Activated T-helper 17 cell treated with anti-CD3 and anti-CD28 coated beads, Interleukin-2, amount 50 U/mL, for 72 hours (primary cell): ENCODE measurements at regions not wholly inside any gene's neighbourhood (a gene's known extent, or its start where the extent isn't known, plus 50 kb on each side); places are given as distances from the start of the nearest gene placed in this dataset.
"Not testable (repeated sequence)": the region's sequence is repeated elsewhere in the genome, so short reads cannot be mapped to it uniquely, and the experiment has no call there.

ENCODE experiments used
- ATAC-seq: fragments of 150-1000 bp; cut with Tn5 transposase; replicated peaks from 2 replicates; pipeline ENCODE4 v1.10.0; 2021; ENCODE audit warnings: mild to moderate bottlenecking, moderate library complexity
- H3K27ac Mint-ChIP-seq: one replicate; pipeline ENCODE4 v1.8.0; 2022; ENCODE audit warnings: mixed read lengths
- H3K27me3 Mint-ChIP-seq: one replicate; pipeline ENCODE4 v1.8.0; 2022; ENCODE audit warnings: mixed read lengths
- H3K36me3 Mint-ChIP-seq: one replicate; pipeline ENCODE4 v1.8.0; 2022; ENCODE audit warnings: low read depth, mild to moderate bottlenecking, mixed read lengths
- H3K4me1 Mint-ChIP-seq: one replicate; pipeline ENCODE4 v1.8.0; 2022; ENCODE audit warnings: mixed read lengths
- H3K4me3 Mint-ChIP-seq: one replicate; pipeline ENCODE4 v1.8.0; 2022; ENCODE audit warnings: mild to moderate bottlenecking, mixed read lengths
- H3K9me3 Mint-ChIP-seq: one replicate; pipeline ENCODE4 v1.8.0; 2022; ENCODE audit warnings: mixed read lengths

DNA sequence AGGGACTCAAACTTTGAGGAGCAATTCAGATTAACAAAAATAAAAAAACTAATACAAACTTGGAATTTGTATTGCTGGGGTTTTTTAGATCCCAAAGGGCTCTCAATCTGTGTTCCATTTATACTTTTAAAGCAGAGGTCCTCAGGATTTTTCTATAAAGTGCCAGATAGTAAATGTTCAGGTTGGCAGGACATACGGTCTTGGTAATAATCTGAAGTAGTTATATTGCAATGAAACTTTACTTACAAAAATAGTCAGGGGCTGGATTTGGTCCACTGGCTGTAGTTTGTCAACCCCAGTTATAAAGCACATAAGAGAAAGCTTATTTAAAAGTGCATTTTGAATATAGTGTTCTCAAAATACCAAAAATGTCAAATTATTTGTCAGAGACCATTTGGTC is 164.1 kb upstream of the CTSO start:
- H3K4me3 Mint-ChIP-seq: no peak overlapping the region
- no peaks in the 10 kb centered on the region for H3K4me1 Mint-ChIP-seq
- H3K9me3 Mint-ChIP-seq: no peaks in the 10 kb centered on the region
- no peak overlapping the region for H3K27ac Mint-ChIP-seq
- H3K27me3 Mint-ChIP-seq: no peaks in the 10 kb centered on the region
- no peak for ATAC-seq
- no peaks in the 10 kb centered on the region for H3K36me3 Mint-ChIP-seq

DNA sequence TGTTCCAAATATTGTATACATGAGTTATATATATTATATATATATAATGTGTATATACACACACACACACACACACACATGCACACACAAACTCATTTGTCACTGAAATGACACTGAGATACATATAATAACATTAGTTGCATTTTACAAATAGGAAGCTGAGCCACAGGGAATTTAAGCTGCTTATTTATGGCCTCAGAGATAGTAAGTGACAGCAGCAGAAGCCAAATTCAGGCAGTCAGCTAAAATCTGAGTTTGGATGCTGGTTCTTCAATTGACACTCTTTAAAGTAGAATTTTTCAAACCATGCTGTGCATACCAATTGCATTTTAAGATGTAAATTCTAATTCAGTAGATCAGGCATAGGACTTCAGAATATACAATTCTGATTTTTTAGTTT is 163.3 kb upstream of the CTSO start:
- H3K36me3 Mint-ChIP-seq: no peaks in the 10 kb centered on the region
- no peak for ATAC-seq
- H3K27ac Mint-ChIP-seq: no peak overlapping the region
- H3K9me3 Mint-ChIP-seq: no peaks in the 10 kb centered on the region
- H3K27me3 Mint-ChIP-seq: no peaks in the 10 kb centered on the region
- no peak overlapping the region for H3K4me3 Mint-ChIP-seq
- no peaks in the 10 kb centered on the region for H3K4me1 Mint-ChIP-seq

DNA sequence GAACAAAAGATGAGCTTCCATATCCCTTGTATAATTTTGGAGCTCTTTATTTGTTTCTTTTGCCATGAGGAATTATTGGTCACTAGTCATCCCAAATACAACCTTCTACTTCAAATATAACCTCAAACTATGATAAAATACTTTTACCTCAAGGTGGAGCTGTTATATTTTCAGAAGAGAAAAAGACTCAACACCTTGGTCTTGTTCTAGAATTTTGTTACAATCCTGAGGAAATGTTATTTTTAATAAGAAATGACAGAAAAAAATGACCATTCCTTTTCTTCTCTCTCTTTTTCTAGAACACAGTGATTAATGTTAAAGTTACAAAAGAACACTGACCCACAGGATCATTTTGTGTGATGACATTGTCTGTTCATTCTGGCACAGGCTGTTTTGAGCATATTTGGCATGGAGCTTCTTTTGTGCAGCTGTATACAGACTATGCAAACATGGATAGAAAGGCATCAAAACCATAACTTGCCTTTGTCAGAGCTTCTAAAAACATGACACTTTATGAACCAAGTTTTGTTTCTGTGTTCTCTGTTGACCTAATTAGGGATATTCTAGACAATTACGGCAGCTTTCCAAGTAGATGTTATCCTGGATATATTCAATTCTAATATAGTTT is 159.6 kb upstream of the CTSO start:
- ATAC-seq: no peak
- H3K4me3 Mint-ChIP-seq: no peak overlapping the region
- no peaks in the 10 kb centered on the region for H3K9me3 Mint-ChIP-seq
- H3K27me3 Mint-ChIP-seq: no peaks in the 10 kb centered on the region
- H3K27ac Mint-ChIP-seq: no peak overlapping the region
- H3K36me3 Mint-ChIP-seq: no peaks in the 10 kb centered on the region
- H3K4me1 Mint-ChIP-seq: no peaks in the 10 kb centered on the region

DNA sequence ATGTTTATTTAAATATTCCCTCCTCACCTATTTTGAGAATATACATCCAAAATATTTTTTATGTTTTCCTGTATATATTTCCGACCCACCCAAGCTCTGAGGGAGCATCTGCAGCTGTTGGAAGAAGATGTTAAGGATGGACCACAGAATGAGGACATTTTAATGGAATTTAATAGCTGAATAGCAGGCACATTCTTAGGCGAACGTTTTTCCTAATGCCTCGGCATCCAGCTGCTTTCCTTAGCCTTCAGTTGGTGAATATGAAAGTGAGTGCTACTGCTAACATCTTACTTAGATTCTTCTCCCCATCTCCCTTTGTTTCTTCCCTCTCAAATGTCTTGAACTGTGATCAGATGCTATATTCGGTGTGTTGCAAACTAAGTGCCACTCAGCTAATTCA is 158.0 kb upstream of the CTSO start:
- no peaks in the 10 kb centered on the region for H3K36me3 Mint-ChIP-seq

DNA sequence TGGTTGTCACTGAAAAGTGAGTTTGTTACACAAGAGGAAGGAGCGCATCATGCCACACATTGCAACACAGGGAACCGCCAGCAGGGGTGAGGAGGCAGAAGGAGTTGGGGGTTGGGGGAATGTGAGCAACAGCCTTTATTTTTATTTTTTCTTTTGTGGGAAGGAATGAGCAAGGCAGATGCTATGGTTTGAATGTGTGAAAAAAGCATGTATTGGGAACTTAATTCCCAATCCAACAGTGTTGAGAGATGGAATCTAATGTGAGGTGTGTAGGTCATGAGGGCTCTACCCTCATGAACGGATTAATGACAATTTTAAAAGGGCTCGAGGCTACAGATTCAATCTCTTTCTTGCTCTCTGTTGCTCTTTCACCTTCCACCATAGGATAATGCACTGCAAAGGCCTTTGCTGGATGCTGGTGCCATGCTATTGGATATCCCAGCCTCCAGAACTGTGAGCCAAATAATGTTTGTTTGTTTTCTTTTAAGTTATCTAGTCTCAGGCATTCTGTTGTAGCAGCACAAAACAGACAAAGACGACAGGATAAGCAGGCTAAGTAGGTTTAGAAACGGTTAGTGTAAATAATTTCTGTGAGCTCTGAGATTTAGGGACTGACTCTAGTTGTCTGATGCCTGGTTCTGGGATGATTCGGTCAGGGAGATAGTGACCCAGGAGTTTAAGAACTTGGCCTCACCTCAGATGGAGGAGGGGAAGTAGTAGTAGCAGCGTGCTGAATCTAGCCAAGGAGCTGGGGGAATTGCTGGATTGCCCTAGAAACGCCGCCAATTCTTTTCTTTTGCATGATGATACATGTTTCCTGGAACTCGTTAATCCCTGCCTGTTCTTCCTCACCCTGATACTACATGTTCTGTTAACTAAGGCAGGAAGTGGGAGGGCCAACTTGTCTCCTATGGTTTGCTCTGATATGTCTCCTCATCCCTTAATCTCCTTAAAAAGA is 156.6 kb upstream of the CTSO start:
- ATAC-seq: no peak
- Mint-ChIP-seq H3K36me3 (no peaks in the 10 kb centered on the region), H3K4me1 (no peaks in the 10 kb centered on the region), H3K27ac (no peak overlapping the region), H3K4me3 (no peak overlapping the region), H3K27me3 (no peaks in the 10 kb centered on the region), H3K9me3 (no peaks in the 10 kb centered on the region)

More for the DNA sequence above, 158.0 kb upstream of the CTSO start:
- H3K27me3 Mint-ChIP-seq: no peaks in the 10 kb centered on the region
- H3K27ac Mint-ChIP-seq: no peak overlapping the region
- ATAC-seq: no peak
- H3K9me3 Mint-ChIP-seq: no peaks in the 10 kb centered on the region
- H3K4me3 Mint-ChIP-seq: no peak overlapping the region
- no peaks in the 10 kb centered on the region for H3K4me1 Mint-ChIP-seq

DNA sequence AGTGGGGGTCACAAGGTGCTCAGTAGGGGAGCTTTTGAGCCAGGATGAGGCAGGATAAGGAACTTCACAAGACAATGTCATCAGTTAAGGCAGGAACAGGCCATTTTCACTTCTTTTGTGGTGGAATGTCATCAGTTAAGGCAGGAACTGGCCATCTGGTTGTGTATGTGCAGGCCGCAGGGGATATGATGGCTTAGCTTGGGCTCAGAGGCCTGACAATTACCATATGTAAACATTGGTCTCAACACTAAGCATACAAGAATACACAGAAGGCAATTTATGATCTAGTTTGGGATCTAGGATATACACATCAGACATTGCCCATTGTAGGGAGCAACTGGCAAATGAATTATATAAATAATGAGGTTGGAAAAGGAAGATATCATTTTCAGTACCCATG is 155.4 kb upstream of the CTSO start:
- H3K4me3 Mint-ChIP-seq, H3K4me1 Mint-ChIP-seq, H3K9me3 Mint-ChIP-seq, H3K27ac Mint-ChIP-seq, H3K36me3 Mint-ChIP-seq, H3K27me3 Mint-ChIP-seq, ATAC-seq: not testable (repeated sequence)

DNA sequence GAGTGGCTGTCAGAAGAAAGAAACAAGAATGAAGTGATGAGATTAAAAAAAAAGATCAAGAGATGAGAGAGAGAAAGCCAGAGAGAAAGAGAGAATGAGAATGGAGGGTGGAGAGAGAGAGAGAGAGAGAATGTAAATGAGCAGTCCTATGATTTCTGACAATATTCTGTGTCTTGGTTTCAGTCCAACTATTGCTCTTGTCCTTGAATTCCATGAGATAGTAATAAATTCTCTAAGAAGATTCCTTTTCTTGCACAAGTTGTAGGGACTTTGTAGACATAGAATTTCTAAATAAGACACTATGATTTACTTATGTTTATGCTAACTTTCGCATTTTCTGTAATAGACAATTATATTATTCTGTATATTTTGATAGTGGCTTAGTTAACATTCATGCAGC is 149.6 kb upstream of the CTSO start:
- no peaks in the 10 kb centered on the region for H3K36me3 Mint-ChIP-seq
- no peaks in the 10 kb centered on the region for H3K27me3 Mint-ChIP-seq
- no peak for ATAC-seq
- no peak overlapping the region for H3K27ac Mint-ChIP-seq
- H3K4me1 Mint-ChIP-seq: no peaks in the 10 kb centered on the region
- H3K4me3 Mint-ChIP-seq: no peak overlapping the region
- no peaks in the 10 kb centered on the region for H3K9me3 Mint-ChIP-seq

DNA sequence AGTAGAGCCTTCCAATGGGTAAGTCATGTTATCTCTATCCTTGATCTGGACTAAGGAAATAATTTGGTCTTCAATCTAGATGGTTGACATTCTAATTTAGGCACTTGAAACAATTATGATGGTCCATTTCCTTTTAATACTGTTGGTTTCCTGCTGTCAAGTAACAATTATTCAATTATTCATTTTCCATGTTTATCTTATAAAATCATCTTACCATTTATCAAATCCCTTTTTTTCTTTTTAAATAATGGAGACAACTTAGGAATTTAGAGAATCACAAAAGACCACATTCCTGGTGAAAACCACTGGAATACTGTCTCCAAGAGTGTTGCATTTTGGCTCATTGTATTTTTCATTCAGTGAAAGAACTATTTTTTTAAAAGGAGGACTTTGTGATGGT is 148.7 kb upstream of the CTSO start:
- Mint-ChIP-seq H3K9me3 (no peaks in the 10 kb centered on the region), H3K4me1 (no peaks in the 10 kb centered on the region), H3K36me3 (no peaks in the 10 kb centered on the region), H3K27me3 (no peaks in the 10 kb centered on the region), H3K4me3 (no peak overlapping the region), H3K27ac (no peak overlapping the region)
- ATAC-seq: no peak

DNA sequence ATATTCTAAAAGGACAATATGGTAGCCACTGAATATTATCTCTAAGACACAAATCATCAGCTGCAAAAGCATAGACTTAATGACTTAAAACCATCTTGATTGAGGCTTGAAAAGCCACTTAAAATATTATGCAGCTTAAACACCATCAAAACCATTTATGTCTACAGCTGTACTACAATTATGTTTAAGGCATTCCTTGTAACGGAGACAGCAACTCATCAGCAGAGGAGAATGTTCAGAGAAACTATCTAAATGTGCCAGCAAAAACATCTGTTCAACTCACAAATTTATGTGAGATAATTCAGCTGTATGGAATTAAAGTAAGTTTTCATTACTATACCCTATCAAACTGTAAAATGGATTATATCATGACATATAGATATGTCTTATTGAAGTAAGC is 147.9 kb upstream of the CTSO start:
- no peak for ATAC-seq
- H3K4me1 Mint-ChIP-seq: no peaks in the 10 kb centered on the region
- no peaks in the 10 kb centered on the region for H3K36me3 Mint-ChIP-seq
- no peak overlapping the region for H3K4me3 Mint-ChIP-seq
- no peaks in the 10 kb centered on the region for H3K9me3 Mint-ChIP-seq
- no peaks in the 10 kb centered on the region for H3K27me3 Mint-ChIP-seq
- no peak overlapping the region for H3K27ac Mint-ChIP-seq

DNA sequence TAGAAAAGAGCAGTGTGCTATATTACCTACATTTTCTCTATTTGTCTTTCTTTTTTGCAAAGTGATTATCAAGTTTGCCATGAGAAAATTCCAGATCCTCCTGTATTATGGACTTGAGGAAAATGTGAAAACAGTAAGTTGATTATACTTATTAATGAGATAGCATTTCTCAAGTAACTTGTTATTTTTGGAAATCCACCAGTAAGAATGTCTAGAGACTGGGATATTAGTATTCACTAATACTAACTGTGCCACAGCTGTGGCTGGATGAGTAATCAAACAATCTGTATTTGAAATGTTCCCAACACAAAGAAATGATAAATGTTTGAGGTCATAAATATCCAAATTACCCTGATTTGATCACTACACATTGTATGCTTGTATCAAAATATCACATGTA is 147.0 kb upstream of the CTSO start:
- no peaks in the 10 kb centered on the region for H3K27me3 Mint-ChIP-seq
- no peaks in the 10 kb centered on the region for H3K4me1 Mint-ChIP-seq
- no peak overlapping the region for H3K27ac Mint-ChIP-seq
- H3K4me3 Mint-ChIP-seq: no peak overlapping the region
- ATAC-seq: no peak
- H3K9me3 Mint-ChIP-seq: no peaks in the 10 kb centered on the region
- no peaks in the 10 kb centered on the region for H3K36me3 Mint-ChIP-seq

DNA sequence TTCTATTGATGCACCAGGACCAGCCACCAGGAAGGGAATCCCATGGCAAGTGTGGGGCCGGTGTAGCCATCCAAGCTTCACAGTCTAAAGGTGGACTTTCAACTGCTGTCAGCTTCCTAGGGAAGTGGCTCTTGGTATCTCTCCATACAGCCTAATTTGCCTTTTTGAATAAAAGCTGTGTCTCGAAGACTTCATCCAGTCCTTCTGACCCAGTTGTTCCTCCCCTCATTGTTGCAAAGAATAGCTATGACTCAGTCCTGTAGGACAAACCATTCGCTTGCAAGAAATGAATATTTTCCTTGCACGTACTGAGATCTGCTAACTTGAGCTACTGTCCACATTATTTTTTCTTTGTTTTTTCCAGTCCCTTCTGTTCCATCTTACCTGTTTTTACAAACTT is 145.1 kb upstream of the CTSO start:
- no peak for ATAC-seq
- Mint-ChIP-seq H3K4me1 (no peaks in the 10 kb centered on the region), H3K4me3 (no peak overlapping the region), H3K9me3 (no peaks in the 10 kb centered on the region), H3K27ac (no peak overlapping the region), H3K36me3 (no peaks in the 10 kb centered on the region), H3K27me3 (no peaks in the 10 kb centered on the region)

DNA sequence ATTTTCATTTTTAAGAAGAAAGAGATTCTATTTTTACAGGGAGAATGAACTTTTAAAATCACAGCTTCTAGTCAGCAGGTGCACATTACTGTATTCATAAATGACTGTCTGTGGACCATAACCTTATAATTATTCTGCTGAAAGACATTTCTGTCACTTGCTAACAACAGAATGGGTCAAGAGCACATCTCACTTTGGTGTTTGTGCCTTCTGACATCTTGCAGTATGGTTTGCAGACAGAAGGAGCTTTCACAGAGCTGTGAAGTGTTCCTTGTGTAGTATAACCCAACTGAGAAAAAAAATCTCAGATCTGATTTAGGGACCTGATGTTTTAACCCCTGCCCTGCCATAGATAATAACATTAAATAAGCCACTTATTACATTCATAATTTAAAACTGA is 131.4 kb upstream of the CTSO start:
- H3K27ac Mint-ChIP-seq: no peak overlapping the region
- no peaks in the 10 kb centered on the region for H3K9me3 Mint-ChIP-seq
- no peaks in the 10 kb centered on the region for H3K27me3 Mint-ChIP-seq
- H3K4me3 Mint-ChIP-seq: no peak overlapping the region
- no peaks in the 10 kb centered on the region for H3K4me1 Mint-ChIP-seq
- no peak for ATAC-seq
- no peaks in the 10 kb centered on the region for H3K36me3 Mint-ChIP-seq

DNA sequence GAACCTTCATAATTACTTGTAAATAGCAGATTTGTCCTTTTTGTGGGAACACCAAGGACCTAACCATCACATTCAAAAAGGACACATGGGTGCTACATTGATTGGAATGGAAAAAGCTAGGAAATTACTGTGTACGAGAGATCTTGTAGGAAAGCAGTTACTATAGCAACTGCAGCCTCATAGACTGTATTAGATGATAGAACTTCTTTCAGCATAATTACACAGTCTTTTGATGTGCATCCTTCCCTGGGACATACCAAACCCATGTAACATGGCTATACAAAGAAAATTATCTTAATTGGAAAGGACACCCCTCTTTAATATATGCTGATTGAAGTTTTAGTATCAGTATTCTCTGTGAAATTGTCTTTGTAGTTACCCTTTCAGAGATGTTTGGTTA is 130.7 kb upstream of the CTSO start:
- Mint-ChIP-seq H3K27ac (no peak overlapping the region), H3K27me3 (no peaks in the 10 kb centered on the region), H3K4me3 (no peak overlapping the region), H3K36me3 (no peaks in the 10 kb centered on the region), H3K9me3 (no peaks in the 10 kb centered on the region), H3K4me1 (no peaks in the 10 kb centered on the region)
- no peak for ATAC-seq

DNA sequence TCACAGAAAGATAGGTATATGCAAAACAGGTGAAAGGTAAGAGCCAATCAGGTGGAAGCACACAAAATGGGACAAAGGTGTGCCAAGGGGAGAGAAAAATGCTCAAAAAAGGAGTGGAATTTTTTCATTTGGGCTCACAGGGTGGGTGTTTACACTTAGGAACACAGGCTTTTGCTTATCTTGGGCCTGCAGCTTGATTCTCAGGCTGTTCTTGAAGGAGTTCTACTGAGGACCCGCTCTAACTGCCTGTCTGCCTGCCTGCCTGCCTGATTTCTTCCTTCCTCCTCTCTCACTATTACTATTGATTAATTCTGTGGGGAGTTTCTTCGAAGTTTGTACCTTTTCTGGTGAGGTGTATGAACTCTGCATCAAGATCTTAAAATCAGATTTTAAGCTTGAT is 120.3 kb upstream of the CTSO start:
- Mint-ChIP-seq H3K27me3 (no peaks in the 10 kb centered on the region), H3K36me3 (no peaks in the 10 kb centered on the region), H3K4me1 (no peaks in the 10 kb centered on the region), H3K27ac (no peak overlapping the region), H3K4me3 (no peak overlapping the region), H3K9me3 (peaks cover 3% of the 10 kb centered on the region)
- no peak for ATAC-seq

DNA sequence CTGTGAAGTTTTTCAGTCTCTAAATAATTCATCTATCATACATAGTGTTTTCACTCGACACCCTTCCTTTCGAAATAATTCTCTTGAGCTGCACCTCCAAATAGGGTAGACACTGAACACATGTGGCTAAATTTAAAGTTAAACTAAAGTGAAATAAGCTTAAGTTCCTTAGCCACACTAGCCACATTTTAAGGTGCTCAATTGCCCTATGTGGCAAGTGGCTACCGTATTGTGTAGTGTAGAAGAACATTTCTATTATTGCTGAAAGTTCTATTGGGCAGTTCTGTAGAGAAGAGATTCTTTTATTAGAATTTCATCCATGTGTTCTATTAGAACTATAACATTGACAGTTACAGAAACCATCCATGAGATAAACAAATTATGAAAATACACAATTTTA is 107.0 kb upstream of the CTSO start:
- Mint-ChIP-seq H3K9me3 (no peaks in the 10 kb centered on the region), H3K4me3 (no peak overlapping the region), H3K4me1 (no peaks in the 10 kb centered on the region), H3K27ac (no peak overlapping the region), H3K36me3 (no peaks in the 10 kb centered on the region), H3K27me3 (no peaks in the 10 kb centered on the region)
- no peak for ATAC-seq
